Endothelial cell of umbilical vein (primary cell): ENCODE measurements at regions not wholly inside any gene's neighbourhood (a gene's known extent, or its start where the extent isn't known, plus 50 kb on each side); places are given as distances from the start of the nearest gene placed in this dataset.

Experiments
- JUN ChIP-seq: IDR thresholded peaks from 2 replicates; pipeline ENCODE4 v1.6.1; 2011; ENCODE audit warnings: borderline replicate concordance, low read depth; ENCODE audit not compliant: insufficient read length, insufficient read depth
- MAX ChIP-seq: IDR thresholded peaks from 2 replicates; pipeline ENCODE4 v1.6.1; 2011; ENCODE audit not compliant: insufficient read depth, insufficient read length
- POLR2A ChIP-seq: IDR thresholded peaks from 2 replicates; pipeline ENCODE4 v1.6.1; 2012; ENCODE audit warnings: low read depth, mild to moderate bottlenecking, control low read depth, low read length
- POLR2AphosphoS5 ChIP-seq: IDR thresholded peaks from 2 replicates; pipeline ENCODE4 v1.6.1; 2012; ENCODE audit warnings: low read depth, mild to moderate bottlenecking, control low read depth, low read length, moderate library complexity; ENCODE audit not compliant: insufficient read depth
- TF ChIP-seq, protein P1 (sequence below), 2 donors: IDR thresholded peaks; 1 replicate in 1 of 2; 2 replicates in 1 of 2; pipeline ENCODE4 v1.5.1; 2011; ENCODE audit warnings: low read length in 2 of 2, mild to moderate bottlenecking in 2 of 2, moderate library complexity in 2 of 2, control low read depth in 1 of 2, inconsistent platforms in 1 of 2, low read depth in 1 of 2; ENCODE audit not compliant: insufficient read depth in 1 of 2; ENCODE audit errors: extremely low read depth in 1 of 2

DNA sequence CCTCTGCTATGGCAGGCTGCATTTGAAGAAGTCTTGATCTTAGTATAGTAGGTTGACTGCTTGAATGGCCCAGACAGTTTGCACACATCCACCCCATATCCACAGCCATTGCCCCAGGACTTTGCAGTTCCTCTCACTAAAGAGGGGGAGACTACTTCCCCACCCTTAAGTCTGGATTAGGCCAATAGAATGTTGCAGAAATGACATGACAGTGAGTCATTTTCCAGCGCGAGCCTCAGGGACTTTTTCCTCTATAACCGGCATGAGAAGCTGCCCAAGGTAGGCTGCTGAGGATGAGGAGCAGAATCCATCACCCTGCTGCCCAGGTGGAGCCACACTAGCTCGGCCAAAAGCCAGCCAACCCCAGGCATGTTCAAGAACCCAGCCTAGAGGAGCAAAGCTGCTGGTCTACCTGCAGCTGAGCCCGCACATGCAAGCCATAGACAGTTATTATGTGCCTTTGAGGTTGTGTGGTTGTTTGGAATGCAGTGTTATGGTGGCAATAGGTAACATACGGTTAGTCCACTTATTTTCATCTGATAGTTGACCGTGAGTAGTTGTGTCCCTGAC is 113.9 kb downstream of the TLE3 start:
- TF ChIP-seq, protein P1, sequence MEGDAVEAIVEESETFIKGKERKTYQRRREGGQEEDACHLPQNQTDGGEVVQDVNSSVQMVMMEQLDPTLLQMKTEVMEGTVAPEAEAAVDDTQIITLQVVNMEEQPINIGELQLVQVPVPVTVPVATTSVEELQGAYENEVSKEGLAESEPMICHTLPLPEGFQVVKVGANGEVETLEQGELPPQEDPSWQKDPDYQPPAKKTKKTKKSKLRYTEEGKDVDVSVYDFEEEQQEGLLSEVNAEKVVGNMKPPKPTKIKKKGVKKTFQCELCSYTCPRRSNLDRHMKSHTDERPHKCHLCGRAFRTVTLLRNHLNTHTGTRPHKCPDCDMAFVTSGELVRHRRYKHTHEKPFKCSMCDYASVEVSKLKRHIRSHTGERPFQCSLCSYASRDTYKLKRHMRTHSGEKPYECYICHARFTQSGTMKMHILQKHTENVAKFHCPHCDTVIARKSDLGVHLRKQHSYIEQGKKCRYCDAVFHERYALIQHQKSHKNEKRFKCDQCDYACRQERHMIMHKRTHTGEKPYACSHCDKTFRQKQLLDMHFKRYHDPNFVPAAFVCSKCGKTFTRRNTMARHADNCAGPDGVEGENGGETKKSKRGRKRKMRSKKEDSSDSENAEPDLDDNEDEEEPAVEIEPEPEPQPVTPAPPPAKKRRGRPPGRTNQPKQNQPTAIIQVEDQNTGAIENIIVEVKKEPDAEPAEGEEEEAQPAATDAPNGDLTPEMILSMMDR (IDR thresholded peaks at IDR 0.05; ENCODE audit: extremely low read depth in 1 of 2, insufficient read depth in 1 of 2, low read depth in 1 of 2, low read length in 2 of 2) = no peak
- TF ChIP-seq JUN = no peak
- no peak for TF ChIP-seq POLR2A
- TF ChIP-seq MAX = no peak
- TF ChIP-seq POLR2AphosphoS5 = no peak
